22Rv1 (cell line): ENCODE measurements at regions not wholly inside any gene's neighbourhood (a gene's known extent, or its start where the extent isn't known, plus 50 kb on each side); places are given as distances from the start of the nearest gene placed in this dataset.

Source experiments
- CTCF ChIP-seq: fragments of 450-650 bp; IDR thresholded peaks from 2 replicates; pipeline ENCODE4 v1.5.1; 2017; ENCODE audit warnings: mild to moderate bottlenecking
- ZFX ChIP-seq: fragments of 450-650 bp; IDR thresholded peaks from 2 replicates; pipeline ENCODE4 v1.6.1; 2017; ENCODE audit warnings: antibody characterized with exemption, borderline replicate concordance

- TF ChIP-seq CTCF (no peak), ZFX (no peak)
Observed at GRCh38 chr4:19329077-19329476, 922.6 kb upstream of the SLIT2 start.
